Myocyte (in vitro differentiated cells): ENCODE measurements at regions not wholly inside any gene's neighbourhood (a gene's known extent, or its start where the extent isn't known, plus 50 kb on each side); places are given as distances from the start of the nearest gene placed in this dataset.

Experiments used
- DNase-seq: peaks from one replicate; pipeline ENCODE4 v3.0.0-alpha.2; 2012; ENCODE audit warnings: low read depth

DNA sequence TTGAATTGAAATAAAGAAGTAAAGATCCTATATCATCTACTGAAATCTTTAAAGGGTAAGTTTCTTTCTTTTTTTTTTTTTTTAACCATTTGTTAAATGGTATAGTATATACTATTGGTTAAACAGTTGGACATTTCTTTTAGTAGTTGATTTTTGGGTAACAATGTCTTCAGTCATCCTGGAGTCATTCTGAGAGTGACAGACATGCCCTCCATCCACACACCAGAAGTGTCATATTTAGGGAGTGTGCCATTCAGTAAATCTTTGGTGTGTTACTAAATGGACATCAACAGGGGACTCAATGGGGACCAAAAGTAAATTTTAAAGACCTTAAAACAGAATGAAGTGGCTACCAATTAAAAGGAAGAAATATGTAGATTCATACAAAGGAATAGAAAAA, 50.8 kb upstream of the SLC39A10 start:
- DNase-seq: no peak

DNA sequence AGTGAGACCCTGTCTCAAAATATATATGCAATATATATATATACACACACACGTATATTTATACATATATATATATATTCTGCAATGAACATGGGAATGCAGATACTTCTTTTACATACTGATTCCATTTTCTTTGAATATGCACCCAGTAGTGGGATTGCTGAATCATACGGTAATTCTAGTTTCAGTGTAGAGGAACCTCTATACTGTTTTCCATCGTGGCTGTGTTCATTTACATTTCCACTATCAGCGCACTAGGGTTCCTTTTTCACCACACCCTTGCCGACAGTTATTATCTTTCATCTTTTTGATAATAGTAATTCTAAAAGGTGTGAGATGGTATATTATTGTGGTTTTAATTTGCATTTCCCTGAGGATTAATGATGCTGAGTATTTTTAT, 52.3 kb upstream of the SLC39A10 start:
- no peak for DNase-seq

DNA sequence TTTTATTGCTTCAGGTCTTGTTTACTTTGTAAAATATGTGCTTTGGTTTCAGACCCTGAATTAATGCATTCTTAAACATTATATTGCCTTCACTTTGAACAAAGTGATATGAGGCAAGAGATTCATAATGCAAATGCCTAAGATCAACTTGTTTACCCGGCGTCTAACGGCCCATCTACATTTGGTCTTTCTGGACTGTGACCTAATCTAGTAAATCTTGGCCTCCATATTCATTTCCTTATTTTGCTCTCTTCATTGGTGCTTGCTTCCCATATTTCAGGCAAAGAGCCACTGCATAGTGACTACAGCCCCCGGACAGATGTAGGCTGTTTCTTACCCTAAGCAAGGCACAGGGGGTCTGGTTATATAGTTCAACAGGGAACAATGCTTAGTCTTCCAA, 53.0 kb upstream of the SLC39A10 start:
- DNase-seq: no peak

DNA sequence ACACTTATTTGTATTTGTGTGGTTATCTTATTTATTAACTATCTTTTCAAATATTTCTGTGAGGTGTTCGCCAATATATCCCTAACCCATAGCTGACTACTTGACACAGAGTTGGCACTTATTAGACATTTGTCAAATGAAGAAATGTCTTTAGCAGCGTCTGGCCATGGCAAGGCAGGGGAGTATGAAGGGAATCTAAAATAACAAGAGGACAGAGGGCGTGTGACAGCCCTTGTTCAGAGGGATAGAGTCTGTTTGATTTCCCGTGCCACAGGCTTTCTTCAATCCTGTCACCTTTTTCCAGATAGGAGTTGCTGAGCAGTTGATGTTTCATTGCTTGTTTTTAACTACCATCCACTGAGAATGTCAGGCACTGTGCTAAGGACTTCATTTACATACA, 53.6 kb upstream of the SLC39A10 start:
- no peak for DNase-seq

DNA sequence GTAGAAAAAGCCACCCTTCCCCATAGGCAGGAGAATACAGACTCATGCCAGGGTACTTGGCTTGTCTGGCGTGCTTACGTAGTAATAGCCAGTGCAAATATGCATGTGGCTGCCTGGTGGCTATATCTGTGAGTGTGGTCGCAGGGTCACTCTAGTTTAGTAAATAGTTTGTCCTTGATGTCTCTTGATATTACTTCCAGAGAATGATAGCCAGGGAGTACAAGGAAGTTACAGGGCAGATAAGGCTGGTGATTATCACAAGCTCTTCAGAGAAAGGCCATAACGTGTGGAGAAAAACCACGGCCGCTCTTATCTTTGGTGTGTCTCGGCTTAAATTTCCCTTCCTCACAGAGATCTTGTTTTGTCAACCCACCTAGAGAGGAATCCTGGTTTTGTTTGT, 54.3 kb upstream of the SLC39A10 start:
- DNase-seq: no peak

DNA sequence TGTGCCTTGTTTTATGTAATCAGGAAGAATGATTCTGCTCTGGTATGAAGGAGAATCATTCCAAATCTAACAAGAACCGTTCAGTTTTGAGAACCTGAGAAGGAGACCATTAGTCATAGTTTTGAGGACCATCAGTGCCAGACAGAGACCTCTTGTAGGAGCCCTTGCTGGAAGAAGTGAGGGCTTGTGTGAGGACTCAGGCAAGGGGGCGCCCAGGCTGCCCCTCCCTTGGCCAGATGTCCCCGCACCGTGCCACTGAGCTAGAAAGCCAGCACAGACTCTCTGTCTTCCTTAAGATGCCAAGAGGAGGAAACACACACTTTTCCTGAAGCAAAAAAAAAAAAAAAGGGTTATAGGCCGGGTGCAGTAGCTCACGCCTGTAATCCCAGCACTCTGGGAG, 55.7 kb upstream of the SLC39A10 start:
- no peak for DNase-seq

DNA sequence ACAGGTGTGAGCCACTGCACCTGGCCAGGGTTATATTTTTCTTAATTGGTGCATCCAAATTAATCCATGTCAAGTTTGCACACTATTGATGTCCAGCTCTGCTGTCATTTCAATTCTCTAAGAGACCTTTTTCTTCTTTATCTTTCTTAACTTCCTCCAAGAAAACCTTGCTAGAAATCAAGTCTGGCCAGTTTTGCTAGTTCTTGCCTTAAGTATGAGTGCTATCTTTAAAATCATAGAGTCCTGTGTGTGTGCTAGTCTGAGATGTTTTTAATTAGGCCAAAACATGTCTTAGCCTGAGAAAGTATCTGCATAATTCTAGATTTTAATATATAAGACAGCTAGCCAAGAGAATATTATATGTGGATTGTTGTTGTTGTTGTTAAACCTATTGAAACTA, 56.2 kb upstream of the SLC39A10 start:
- no peak for DNase-seq

DNA sequence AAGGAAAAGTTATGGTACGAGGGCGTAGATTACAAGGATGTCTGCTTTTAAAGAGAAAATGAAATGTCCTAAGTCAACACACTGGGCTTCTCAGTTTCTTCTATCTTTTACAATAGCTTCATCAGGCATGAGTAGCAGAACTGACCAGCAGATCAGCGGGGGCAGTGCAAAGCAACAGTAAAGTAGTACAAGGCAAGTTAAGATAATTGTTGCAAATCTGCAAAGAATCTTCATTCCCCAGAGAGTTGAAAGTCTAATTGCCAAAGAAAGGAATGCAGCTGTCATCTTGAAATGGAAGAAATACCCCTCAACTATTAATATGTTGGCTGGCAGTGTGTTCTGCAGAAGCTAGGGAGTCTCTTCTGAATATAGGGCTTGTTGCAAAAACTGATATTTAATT, 60.2 kb upstream of the SLC39A10 start:
- peak; percentile 41 for DNase-seq

DNA sequence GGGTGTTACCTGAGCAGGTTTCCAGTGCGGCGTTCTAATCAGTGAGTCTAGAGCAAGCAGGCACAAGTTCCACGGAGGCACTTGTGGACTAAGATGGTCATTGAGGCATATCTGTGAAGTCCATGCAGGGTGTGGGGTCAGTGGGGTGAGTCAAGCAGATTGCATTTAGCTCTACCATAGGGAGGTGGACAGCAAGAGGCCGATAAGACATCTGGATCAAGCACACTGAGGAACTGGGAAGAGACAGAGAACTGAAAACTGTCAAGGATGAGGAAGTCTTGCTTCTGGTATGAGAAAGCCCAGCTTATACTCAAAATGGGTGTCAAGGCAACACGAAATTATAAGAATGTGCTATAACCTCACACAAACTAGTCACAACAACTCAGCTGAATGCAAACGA, 61.2 kb upstream of the SLC39A10 start:
- DNase-seq: no peak

DNA sequence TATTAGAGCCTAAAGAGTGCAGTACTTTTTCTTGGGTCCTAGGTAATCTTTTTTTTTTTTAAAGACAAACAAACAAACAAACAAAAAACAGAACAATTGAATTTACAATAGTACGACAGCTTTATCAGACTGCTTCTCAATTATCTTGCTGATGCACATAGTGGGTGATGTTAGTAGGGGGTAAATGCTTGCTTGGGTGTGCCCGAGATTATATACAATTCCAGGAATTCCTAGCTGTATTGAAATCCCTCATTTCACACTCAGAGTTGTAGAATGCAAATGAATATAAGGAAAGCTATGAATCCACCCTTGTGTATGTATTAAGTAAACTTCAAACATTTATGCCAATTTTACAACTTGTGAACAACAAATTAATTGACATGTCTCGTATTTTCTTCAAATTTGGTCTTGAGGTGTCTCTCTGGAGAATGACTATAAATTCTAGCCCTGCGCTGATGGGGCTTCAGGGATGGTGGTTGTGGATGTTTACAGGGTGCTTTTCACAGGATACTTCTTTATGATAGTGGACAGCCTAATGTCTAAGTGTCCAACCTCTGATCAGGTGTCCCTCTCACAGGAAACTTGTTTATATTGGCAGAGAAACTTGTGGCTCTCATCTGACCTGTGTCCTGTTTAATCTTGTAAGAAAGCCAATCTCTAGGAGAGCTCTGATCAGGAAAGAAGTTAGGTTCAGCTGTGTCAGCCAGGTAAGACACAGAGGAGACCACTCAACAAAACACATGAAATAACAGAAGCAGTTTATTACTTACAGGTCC, 61.9 kb upstream of the SLC39A10 start:
- DNase-seq: no peak

DNA sequence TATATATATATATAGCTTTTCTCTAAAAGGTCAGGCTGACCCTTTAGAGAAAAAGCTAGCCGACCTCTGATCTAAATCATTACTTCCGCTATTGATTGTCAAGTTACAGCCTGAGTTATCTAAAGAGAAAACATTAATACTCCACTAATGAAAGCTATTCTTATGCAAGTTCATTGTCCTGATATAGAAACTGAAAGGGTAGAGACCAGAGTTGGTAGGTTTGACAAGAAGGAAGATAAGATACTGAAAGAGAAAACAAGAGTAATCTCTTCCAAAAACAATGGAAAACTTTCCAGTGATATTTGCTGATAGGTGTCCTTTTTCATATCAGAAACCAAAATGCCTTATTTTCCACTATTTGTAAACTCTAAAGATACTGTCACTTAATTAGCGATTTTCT, 62.8 kb upstream of the SLC39A10 start:
- DNase-seq: no peak

DNA sequence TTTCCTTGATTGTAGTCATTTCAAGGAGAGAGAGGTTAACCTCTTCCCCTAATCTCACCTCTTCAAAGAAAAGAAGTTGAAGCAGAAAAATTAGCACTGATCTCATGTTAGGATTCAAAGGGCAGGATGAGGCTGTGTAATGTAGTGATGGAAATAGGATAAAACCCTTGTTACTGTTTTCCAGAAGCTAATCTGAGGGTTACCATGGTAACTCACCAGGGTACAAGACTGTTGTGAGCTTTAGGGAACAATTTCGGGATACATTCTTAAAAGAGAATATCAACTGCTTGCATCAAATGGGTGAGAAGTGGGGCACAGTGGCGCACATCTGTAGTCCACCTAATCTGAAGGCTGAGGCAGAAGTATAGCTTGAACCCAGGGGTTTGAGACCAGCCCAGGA, 64.9 kb upstream of the SLC39A10 start:
- no peak for DNase-seq

DNA sequence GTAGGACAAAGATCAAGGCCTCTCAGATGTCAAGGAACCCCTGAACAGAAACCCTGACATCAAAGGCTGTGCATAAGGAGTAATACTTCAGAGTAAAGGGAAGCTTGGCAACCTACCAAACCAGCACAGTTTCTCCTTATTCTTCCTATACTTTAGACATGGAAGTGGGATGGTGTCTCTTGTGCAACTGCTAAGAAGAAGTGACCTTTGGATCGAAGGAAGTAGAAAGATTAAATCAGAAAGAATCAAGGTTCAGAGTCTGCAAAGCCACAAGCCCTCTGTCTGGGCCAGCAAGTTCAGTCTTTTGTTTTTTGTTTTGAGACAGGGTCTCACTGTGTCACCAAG, 66.2 kb upstream of the SLC39A10 start:
- DNase-seq: no peak

DNA sequence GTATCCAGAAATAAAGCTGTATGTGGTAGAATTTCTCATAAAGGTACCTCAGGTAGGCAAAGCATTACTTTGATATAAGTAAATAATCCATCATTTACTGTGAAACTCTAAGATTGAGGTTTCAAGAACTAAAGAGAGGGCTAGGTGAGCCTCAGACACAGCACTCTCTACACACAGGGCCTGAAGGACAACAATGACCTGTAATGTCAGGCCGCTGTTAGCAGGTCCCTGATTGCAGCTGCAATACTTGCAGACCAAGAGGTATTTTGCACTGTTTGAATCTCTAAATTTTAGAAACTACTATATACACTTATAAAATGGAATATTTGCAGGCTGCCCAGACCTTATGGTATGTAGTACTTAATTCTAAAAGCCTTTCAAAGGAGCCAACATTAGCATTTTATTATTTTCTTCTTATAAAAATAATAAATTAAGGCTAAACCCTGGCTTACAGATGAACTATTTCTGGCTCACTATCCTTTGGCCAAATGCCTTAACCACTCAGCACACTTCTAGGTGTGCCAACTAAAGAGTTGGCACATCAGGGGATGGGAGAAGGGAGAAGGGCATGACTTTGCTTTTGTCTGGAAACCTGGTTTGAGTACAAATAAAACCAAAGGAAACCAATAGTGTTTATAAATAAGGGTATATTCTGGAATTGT, 66.7 kb upstream of the SLC39A10 start:
- peak; percentile 10 for DNase-seq

DNA sequence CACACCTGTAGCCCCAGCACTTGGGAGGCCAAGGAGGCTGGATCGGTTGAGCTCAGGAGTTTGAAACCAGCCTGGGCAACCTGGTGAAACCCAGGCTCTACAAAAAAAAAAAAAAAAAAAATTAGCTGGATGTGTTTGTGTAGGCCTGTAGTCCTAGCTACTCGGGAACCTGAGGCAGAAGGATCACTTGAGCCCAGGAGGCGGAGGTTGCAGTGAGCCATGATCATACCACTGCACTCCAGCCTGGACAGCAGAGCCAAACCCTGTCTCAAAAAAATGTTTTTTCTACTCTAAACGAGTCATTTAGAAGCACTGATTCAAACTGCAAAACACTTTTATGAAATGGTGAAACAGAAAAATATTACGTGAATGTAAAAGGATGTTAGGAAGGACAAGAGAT, 69.1 kb upstream of the SLC39A10 start:
- no peak for DNase-seq

DNA sequence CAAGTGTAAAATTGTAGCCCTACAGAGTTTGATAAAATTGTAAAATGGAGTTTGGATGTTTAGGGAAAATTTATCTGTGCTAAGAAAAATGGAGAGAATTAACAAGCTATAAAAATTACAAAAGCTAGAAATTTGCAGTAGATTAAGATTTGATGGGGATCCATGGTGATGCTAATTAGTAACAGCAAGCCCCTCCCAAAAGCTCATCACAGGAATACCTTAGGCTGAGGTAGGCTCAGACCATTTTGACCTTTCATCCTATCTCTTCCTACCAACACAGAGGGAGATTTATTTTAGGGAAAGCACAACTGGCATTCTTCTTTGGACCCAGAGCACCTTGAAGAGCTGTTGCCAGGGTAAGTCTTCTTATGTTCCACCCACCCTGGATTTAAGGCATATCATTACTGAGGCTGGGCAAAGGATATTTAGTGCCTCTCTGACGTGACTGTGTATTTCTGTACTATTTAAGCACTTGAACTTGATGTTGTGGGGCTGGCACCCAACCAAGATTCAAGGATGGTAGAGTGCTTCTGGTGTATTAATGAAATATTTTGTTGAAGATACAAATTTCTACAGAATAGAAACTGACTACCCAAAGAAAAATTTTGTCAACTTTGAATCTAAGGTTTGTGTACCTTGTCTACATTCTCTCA, 70.8 kb upstream of the SLC39A10 start:
- DNase-seq: no peak

DNA sequence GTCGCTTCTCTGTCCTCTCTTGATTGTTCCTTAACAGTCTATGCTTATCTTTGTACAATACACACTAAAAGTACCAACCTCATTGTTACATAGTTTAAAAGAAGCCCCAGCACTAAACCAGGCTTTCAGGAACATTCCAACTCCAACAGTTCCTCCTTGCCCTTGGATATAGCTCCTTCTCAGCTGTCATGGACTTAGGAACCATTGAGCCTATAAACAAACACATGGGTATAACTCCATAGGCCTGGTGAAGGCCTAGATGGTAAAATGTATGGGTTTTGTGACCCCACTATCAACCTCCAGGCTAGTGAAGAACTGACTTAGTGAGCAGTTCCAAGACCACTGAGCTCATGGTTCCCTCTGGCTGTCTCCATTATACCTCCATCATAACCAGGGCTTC, 74.8 kb upstream of the SLC39A10 start:
- DNase-seq: no peak

DNA sequence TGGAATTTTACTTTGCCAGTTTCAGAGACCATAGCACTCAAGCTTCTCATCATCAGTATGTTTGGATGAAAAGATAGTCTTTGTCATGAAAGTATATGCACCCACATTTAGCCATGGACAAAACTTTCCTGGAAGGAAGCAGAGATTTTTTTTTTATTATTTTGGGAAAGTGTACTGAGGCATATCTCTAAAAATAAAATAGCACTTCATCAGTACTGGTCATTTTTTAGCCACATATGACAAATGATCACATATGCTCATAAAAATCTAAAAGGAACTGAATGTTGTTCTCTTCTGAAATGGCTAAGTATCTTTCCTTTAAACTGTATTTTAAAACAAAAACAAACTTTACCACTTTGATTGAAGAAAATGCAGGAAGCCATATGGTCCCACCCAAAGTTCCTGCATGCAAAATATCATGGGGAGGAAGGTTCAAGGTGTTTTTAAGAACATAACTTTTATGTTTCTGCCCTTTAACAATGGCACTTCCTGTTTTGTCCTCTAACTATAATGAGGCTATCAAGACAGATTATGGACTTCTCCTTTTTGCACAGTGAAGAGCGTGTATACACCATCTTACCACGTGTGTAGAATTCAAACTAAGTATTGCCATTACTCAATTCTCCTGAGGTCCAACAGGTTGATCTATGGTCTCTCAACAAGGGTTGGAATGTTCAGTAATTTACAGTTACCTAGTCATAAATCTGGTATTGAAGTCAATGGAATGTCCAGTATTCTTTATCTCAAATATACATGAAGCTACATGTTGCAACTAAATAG, 77.1 kb upstream of the SLC39A10 start:
- peak; percentile 32 for DNase-seq

DNA sequence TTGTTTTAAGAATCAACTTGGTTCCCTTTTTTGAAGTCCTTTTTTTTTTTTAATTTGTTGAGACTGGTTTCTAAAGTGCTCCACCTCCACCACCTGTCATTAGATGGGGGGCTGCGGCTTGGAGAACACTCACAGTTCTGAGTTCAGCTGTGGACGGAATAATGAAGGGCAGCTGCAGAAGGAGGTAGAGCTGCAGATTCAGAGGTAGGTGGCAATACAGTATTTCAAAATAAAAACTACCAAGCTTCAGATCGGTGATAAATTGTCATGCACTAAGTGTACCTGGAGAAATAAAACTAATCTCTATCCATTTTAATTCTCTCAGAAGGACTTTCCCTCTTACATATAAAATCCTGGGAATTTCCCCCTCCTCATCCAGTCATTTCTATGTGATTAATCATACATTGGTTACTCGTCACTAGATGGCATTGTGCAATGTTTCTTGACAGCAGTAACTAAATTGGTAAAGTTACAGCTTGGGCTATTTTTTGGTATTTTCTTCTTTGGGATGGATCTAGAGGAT, 81.1 kb upstream of the SLC39A10 start:
- peak; percentile 86 for DNase-seq

DNA sequence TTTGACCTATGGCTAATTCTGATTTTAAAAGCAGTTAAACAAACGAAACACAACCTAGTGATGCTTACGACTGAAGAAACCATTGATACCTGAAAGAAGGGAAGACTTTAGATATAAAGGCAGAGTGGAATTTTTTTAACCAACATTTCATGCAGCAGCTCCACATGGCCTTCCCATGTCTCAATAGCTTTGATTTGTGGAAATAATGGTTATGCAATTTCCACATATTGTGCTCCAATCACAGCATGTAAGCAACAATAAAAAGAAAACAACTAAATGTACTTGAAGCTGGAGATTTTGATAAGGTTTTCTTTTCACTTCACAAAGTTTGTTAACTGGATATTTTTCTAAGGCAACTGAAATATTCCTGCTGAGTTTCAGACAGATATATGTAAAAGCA, 82.0 kb upstream of the SLC39A10 start:
- no peak for DNase-seq

DNA sequence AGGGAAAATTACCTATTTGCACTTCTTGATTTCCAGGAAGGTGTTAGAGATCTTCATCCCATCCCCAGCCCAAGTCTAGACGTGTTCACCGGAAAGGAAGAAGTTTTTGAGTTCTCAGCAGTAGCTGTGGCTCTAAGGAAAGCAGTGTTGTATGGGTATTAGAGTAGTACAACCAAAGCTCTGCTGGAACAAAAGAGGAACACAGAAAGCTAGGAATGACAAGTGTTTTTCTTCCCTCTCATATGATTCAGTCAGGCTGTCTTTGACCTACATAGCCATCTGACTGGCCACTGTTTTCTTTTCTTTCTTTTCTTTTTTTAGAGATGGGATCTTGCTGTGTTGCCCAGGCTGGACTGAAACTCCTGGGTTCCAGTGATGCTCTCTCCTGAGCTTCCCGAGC, 82.7 kb upstream of the SLC39A10 start:
- no peak for DNase-seq
